Gastroesophageal sphincter (tissue), 4 donors: ENCODE measurements at regions not wholly inside any gene's neighbourhood (a gene's known extent, or its start where the extent isn't known, plus 50 kb on each side); places are given as distances from the start of the nearest gene placed in this dataset.

Experiments
- ATAC-seq: fragments of 150-250 bp; one replicate; pipeline ENCODE4 v1.9.1; 2016; ENCODE audit warnings: mild to moderate bottlenecking, moderate library complexity
- H3K27ac ChIP-seq, 4 donors: fragments of 200-600 bp; sonication (generic) in 3 of 4; 1 replicate in 3 of 4; 2 replicates in 1 of 4; pipeline ENCODE4 v1.5.1; 2016 to 2019
- H3K27me3 ChIP-seq: fragments of 200-600 bp; sonication (generic); one replicate; pipeline ENCODE4 v1.5.1; 2019
- H3K36me3 ChIP-seq, 2 donors: fragments of 200-600 bp; sonication (generic); one replicate each; pipeline ENCODE4 v1.5.1; 2019; ENCODE audit warnings: control low read depth in 1 of 2
- H3K4me1 ChIP-seq, 3 donors: fragments of 200-600 bp; sonication (generic); 1 replicate in 2 of 3; 2 replicates in 1 of 3; pipeline ENCODE4 v1.5.1; 2016 to 2019; ENCODE audit warnings: control low read depth in 2 of 3
- H3K4me3 ChIP-seq, 2 donors: fragments of 200-600 bp; sonication (generic); one replicate each; pipeline ENCODE4 v1.5.1; 2019; ENCODE audit warnings: mild to moderate bottlenecking in 1 of 2, moderate library complexity in 1 of 2
- H3K9me3 ChIP-seq, 3 donors: fragments of 200-600 bp; sonication (generic); one replicate each; pipeline ENCODE4 v1.5.1; 2017 to 2019; ENCODE audit warnings: control low read depth in 2 of 3
- CTCF ChIP-seq, 4 experiments: fragments of 200-600 bp in 2 of 4; fragments of 450-650 bp in 2 of 4; sonication (generic) in 1 of 4; IDR thresholded peaks; one replicate each; pipeline ENCODE4 v1.5.1; 2017 to 2019; ENCODE audit warnings: antibody characterized with exemption in 4 of 4, mild to moderate bottlenecking in 2 of 4, moderate library complexity in 2 of 4
- EP300 ChIP-seq: sonication (generic); formaldehyde crosslinking; IDR thresholded peaks from one replicate; pipeline ENCODE4 v1.6.1; 2017; ENCODE audit warnings: antibody characterized with exemption, mild to moderate bottlenecking
- POLR2A ChIP-seq, 2 donors: fragments of 450-650 bp; IDR thresholded peaks; one replicate each; pipeline ENCODE4 v1.6.1; 2017; ENCODE audit warnings: antibody characterized with exemption in 2 of 2, mild to moderate bottlenecking in 2 of 2, moderate library complexity in 1 of 2
- POLR2AphosphoS5 ChIP-seq: sonication (generic); formaldehyde crosslinking; IDR thresholded peaks from one replicate; pipeline ENCODE4 v1.6.1; 2017; ENCODE audit warnings: antibody characterized with exemption
- WGBS, 2 donors: methylation state at CpG; one replicate each; pipeline ENCODE4 v1.1.5; 2018; ENCODE audit warnings: low coverage in 1 of 2; 5-methylcytosine and 5-hydroxymethylcytosine counted together

GRCh38 chr6:102793752-102794151 lies 1400.2 kb downstream of the GRIK2 start:
- Histone ChIP-seq H3K36me3 (no peaks in the 10 kb centered on the region), H3K4me3 (no peak overlapping the region), H3K4me1 (no peaks in the 10 kb centered on the region), H3K27ac (no peak overlapping the region), H3K27me3 (no peaks in the 10 kb centered on the region), H3K9me3 (no peaks in the 10 kb centered on the region)
- TF ChIP-seq CTCF (IDR thresholded peaks at IDR 0.05), result no peak
- TF ChIP-seq EP300, result no peak
- TF ChIP-seq POLR2A (IDR thresholded peaks at IDR 0.05), result no peak
- TF ChIP-seq POLR2AphosphoS5, result no peak
- no peak for ATAC-seq
- 58 to 61% methylated on average over 1 of the region's 1 CpG for WGBS, 2 donors

- no peaks in the 10 kb centered on the region for H3K36me3 ChIP-seq
- H3K27me3 ChIP-seq, result no peaks in the 10 kb centered on the region
- no peak overlapping the region for H3K27ac ChIP-seq
- H3K9me3 ChIP-seq, result peaks cover 0 to 7% (median 0%) of the 10 kb centered on the region in 3 donors
- WGBS, 2 donors, result 53 to 89% methylated on average over 1 of the region's 1 CpG
- TF ChIP-seq EP300, result no peak
- TF ChIP-seq POLR2AphosphoS5, result no peak
- TF ChIP-seq POLR2A (IDR thresholded peaks at IDR 0.05), result no peak
- no peak for TF ChIP-seq CTCF (IDR thresholded peaks at IDR 0.05)
- no peak overlapping the region for H3K4me3 ChIP-seq
- no peaks in the 10 kb centered on the region for H3K4me1 ChIP-seq
- ATAC-seq, result no peak
These were observed 1380.8 kb downstream of the GRIK2 start for GRCh38 chr6:102774326-102774725.

- no peaks in the 10 kb centered on the region for H3K4me1 ChIP-seq
- WGBS, 2 donors, result 88 to 92% methylated on average over 2 of the region's 2 CpGs
- no peaks in the 10 kb centered on the region for H3K27me3 ChIP-seq
- no peak overlapping the region for H3K27ac ChIP-seq
- peaks cover 0 to 14% (median 0%) of the 10 kb centered on the region in 3 donors for H3K9me3 ChIP-seq
- TF ChIP-seq POLR2AphosphoS5, result no peak
- no peak for TF ChIP-seq EP300
- no peak overlapping the region for H3K4me3 ChIP-seq
- no peak for ATAC-seq
- no peaks in the 10 kb centered on the region for H3K36me3 ChIP-seq
These were observed 1380.1 kb downstream of the GRIK2 start for GRCh38 chr6:102773636-102774035.

- Histone ChIP-seq H3K27ac (no peak overlapping the region), H3K27me3 (no peaks in the 10 kb centered on the region), H3K36me3 (no peaks in the 10 kb centered on the region), H3K4me1 (no peaks in the 10 kb centered on the region), H3K9me3 (peaks cover 0 to 14% (median 0%) of the 10 kb centered on the region in 3 donors), H3K4me3 (no peak overlapping the region)
- TF ChIP-seq POLR2A (IDR thresholded peaks at IDR 0.05) (no peak), EP300 (no peak), CTCF (IDR thresholded peaks at IDR 0.05) (no peak), POLR2AphosphoS5 (no peak)
- ATAC-seq, result no peak
- WGBS, 2 donors, result 54 to 73% methylated on average over 2 of the region's 2 CpGs
These were observed 1373.5 kb downstream of the GRIK2 start for GRCh38 chr6:102766963-102767362.

GRCh38 chr6:102764317-102764716 lies 1370.8 kb downstream of the GRIK2 start:
- TF ChIP-seq POLR2AphosphoS5 (no peak), POLR2A (IDR thresholded peaks at IDR 0.05) (no peak), CTCF (IDR thresholded peaks at IDR 0.05) (no peak), EP300 (no peak)
- Histone ChIP-seq H3K27ac (no peak overlapping the region), H3K4me3 (no peak overlapping the region), H3K36me3 (no peaks in the 10 kb centered on the region), H3K9me3 (peaks cover 0 to 7% (median 0%) of the 10 kb centered on the region in 3 donors), H3K4me1 (no peaks in the 10 kb centered on the region), H3K27me3 (no peaks in the 10 kb centered on the region)
- WGBS, 2 donors, result 65 to 73% methylated on average over 5 to 10 of the region's 10 CpGs
- ATAC-seq, result no peak
